ENCODE measurements at regions not wholly inside any gene's neighbourhood (a gene's known extent, or its start where the extent isn't known, plus 50 kb on each side); places are given as distances from the start of the nearest gene placed in this dataset.

DNA sequence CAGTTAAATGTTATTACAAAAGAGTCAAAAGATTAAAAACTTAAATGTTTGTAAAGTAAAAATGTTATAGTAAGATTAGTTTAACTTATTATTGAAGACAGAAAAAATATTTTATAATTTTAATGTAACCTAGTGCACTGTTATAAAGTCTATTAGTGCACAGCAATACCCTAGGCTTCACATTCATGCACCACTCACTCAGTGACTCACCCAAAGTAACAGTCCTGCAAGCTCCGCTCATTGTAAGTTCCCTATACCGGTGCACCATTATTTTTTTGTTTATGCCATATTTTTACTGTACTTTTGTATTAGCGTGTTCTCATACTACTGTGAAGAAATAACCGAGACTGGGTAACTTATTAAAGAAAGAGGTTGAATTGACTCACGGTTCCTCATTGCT, 759.7 kb upstream of the CDH7 start:
- no peak overlapping the region for H3K27ac Mint-ChIP-seq
- 0 out of 2 replicates have a peak, but pooled peaks cover 6% of the 10 kb centered on the region for H3K36me3 Mint-ChIP-seq (ENCODE audit: low read depth)
- H3K4me1 Mint-ChIP-seq (ENCODE audit: low read depth), result no peaks in the 10 kb centered on the region
- no peak for DNase-seq
- no peaks in the 10 kb centered on the region; the same call in 1 of the 2 replicates for H3K27me3 Mint-ChIP-seq (ENCODE audit: insufficient read depth)
- TF ChIP-seq, protein P1, sequence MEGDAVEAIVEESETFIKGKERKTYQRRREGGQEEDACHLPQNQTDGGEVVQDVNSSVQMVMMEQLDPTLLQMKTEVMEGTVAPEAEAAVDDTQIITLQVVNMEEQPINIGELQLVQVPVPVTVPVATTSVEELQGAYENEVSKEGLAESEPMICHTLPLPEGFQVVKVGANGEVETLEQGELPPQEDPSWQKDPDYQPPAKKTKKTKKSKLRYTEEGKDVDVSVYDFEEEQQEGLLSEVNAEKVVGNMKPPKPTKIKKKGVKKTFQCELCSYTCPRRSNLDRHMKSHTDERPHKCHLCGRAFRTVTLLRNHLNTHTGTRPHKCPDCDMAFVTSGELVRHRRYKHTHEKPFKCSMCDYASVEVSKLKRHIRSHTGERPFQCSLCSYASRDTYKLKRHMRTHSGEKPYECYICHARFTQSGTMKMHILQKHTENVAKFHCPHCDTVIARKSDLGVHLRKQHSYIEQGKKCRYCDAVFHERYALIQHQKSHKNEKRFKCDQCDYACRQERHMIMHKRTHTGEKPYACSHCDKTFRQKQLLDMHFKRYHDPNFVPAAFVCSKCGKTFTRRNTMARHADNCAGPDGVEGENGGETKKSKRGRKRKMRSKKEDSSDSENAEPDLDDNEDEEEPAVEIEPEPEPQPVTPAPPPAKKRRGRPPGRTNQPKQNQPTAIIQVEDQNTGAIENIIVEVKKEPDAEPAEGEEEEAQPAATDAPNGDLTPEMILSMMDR (IDR thresholded peaks at IDR 0.05), result no peak
- peaks cover 38% of the 10 kb centered on the region for H3K9me3 Mint-ChIP-seq
- no peak overlapping the region for H3K4me3 Mint-ChIP-seq

DNA sequence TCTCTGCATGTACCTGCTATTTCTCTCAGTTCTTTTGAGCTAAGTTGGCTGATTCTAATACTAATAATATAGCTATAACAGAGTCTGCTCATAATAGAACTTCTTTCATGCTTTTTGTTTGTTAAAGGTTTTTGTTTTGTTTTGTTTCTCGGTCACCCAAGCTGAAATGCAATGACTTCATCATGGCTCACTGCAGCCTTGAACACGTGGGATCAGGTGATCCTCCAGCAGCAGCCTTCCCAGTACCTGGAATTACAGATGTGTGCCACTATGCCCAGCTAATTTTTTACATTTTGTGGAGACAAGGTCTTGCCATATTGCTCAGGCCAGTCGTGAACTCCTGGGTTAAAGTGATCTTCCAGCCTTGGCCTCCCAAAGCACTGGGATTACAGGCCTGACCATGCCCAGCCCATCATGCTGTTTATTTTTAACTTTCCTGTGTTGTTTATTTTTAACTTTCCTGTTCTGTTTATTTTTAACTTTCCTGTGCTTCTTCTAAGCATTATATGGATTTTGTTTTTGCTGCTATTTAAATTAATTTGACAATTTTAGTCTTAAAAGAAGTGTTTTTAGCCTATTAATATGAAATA, 763.8 kb upstream of the CDH7 start:
- H3K27ac Mint-ChIP-seq, result no peak overlapping the region
- no peaks in the 10 kb centered on the region; the same call in 1 of the 2 replicates for H3K27me3 Mint-ChIP-seq (ENCODE audit: insufficient read depth)
- no peak for DNase-seq
- peaks cover 34% of the 10 kb centered on the region for H3K9me3 Mint-ChIP-seq
- 0 out of 2 replicates have a peak, but pooled peaks cover 6% of the 10 kb centered on the region for H3K36me3 Mint-ChIP-seq (ENCODE audit: low read depth)
- TF ChIP-seq, protein P1 (IDR thresholded peaks at IDR 0.05), result no peak
- H3K4me3 Mint-ChIP-seq, result no peak overlapping the region
- H3K4me1 Mint-ChIP-seq (ENCODE audit: low read depth), result no peaks in the 10 kb centered on the region

DNA sequence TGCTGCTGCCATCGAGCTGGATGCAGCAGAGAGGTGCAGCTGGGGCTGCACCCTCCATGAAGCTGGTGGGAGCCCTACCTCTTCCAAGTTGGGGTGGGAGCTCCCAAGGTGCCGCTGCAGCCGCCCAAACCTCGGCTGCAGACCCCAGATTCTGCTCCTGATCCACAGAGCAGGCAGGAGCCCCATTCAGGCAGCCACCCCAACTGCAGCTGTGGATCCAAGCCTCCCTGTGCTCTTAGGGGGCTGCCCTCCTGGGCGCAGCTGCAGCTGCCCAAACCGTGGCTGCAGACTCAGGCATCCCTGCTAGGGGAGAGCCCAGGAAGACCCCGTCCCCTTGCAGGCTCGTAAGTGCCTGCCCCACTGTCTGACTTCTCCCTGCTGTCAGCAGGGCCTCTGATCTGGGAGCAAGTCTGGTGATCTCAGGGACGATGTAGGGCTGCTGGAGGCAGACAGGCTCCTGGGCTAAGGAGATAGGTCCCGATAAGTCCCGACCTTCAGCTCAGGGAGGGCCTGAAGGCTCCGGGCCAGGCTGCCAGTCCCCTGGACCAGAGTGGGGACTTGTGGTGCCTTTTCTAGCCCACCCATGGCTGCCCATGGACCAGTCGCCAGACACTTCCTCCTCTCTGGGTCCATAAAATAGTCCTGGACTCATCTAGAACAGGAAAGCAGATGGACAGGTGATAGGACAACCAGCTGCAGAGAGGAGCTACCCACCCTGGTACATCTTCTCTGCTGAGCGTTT, 767.1 kb upstream of the CDH7 start:
- H3K9me3 Mint-ChIP-seq, result peaks cover 14% of the 10 kb centered on the region
- H3K27ac Mint-ChIP-seq, result no peak overlapping the region
- no peaks in the 10 kb centered on the region for H3K36me3 Mint-ChIP-seq (ENCODE audit: low read depth)
- TF ChIP-seq, protein P1 (IDR thresholded peaks at IDR 0.05), result no peak
- no peaks in the 10 kb centered on the region for H3K4me1 Mint-ChIP-seq (ENCODE audit: low read depth)
- H3K4me3 Mint-ChIP-seq, result no peak overlapping the region
- no peaks in the 10 kb centered on the region for H3K27me3 Mint-ChIP-seq (ENCODE audit: insufficient read depth)
- DNase-seq, result no peak

DNA sequence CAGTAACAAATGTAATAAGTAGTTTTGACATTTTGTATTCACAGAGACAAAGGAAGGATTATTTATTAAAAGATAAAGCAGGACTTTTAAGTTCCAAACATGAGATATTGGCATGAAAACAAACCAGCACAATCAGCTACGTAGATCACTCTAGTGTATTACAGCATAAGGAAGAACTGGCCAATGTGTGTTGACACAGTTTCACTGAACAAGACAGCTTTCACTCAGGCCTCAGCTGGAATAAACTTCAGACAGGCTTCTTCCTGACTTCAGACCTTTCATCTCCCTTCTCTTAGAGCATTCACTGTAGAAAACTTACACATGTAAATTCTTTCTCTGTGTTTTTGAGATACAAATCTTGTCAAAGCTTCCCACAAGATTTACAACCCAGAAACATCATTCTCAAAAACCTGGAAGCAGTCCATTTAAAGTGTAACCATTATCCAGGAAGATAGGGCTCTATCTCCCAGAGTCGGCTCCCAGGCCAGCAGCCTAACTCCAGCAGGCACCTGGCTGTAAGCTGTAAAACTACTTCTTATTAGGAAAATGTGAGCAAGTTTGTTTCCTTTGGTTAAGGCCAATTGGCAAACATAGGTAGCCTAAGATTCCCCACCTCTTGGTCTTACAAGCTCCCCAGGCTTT, 768.3 kb upstream of the CDH7 start:
- Mint-ChIP-seq H3K9me3 (peaks cover 12% of the 10 kb centered on the region), H3K27ac (no peak overlapping the region), H3K36me3 (ENCODE audit: low read depth) (no peaks in the 10 kb centered on the region), H3K4me1 (ENCODE audit: low read depth) (no peaks in the 10 kb centered on the region), H3K4me3 (no peak overlapping the region), H3K27me3 (ENCODE audit: insufficient read depth) (no peaks in the 10 kb centered on the region)
- DNase-seq, result no peak
- TF ChIP-seq, protein P1 (IDR thresholded peaks at IDR 0.05), result no peak

DNA sequence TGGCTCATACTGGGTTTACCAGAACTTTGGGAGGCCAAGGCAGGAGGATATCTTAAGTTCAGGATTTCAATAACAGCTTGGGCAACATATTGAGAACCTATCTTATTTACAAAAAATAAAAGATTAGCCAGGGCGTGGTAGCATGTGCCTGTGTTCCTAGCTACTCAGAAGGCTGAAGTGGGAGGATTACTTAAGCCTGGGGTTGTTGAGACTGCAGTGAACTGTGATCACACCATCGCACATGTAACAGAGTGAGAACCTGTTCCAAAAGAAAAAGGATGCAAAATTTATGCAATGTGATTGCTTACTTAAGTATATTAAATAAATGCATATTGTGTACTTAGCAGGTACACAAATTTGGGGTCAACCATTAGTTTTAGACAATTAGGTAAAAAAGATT, 768.9 kb upstream of the CDH7 start:
- Mint-ChIP-seq H3K27ac (no peak overlapping the region), H3K36me3 (ENCODE audit: low read depth) (no peaks in the 10 kb centered on the region), H3K9me3 (peaks cover 11% of the 10 kb centered on the region), H3K4me3 (no peak overlapping the region), H3K4me1 (ENCODE audit: low read depth) (no peaks in the 10 kb centered on the region), H3K27me3 (ENCODE audit: insufficient read depth) (no peaks in the 10 kb centered on the region)
- no peak for DNase-seq
- TF ChIP-seq, protein P1 (IDR thresholded peaks at IDR 0.05), result no peak
